HepG2 (cell line): ENCODE measurements at regions not wholly inside any gene's neighbourhood (a gene's known extent, or its start where the extent isn't known, plus 50 kb on each side); places are given as distances from the start of the nearest gene placed in this dataset.

ENCODE experiments used
- ATAC-seq: fragments of 200-7000 bp; cut with Tn5 transposase; 3 replicates; pipeline ENCODE4 v1.9.1; 2020; ENCODE audit warnings: mild to moderate bottlenecking, moderate library complexity
- BruUV-seq: library from RNA; stranded (reverse); fragments of 400-500 nt; replicated peaks from 2 replicates; lab custom pipeline; 2021; lab: Mats Ljungman, UMichigan
- CTCF ChIA-PET: fragments of 300-600 bp; formaldehyde crosslinking; extraction: SDS; loops from one replicate; lab custom pipeline; 2021; ENCODE audit warnings: low total read pairs, inconsistent platforms, low intra/inter-chr PET ratio; lab: Yijun Ruan, JAX
- POLR2A ChIA-PET: fragments of 350-600 bp; sonication (Branson Sonifier 250); formaldehyde crosslinking; loops from one replicate; lab custom pipeline; 2020; ENCODE audit warnings: antibody characterized with exemption, inconsistent platforms; lab: Yijun Ruan, JAX
- DNase-seq: peaks from one replicate; pipeline ENCODE4 v3.0.0-alpha.2; 2015; ENCODE audit warnings: low spot score
- FAIRE-seq: peaks from 3 replicates; lab custom pipeline; 2011; peaks lifted over from hg19 to GRCh38; lab: Jason Lieb, UNC
- H2AFZ ChIP-seq: one replicate; pipeline ENCODE4 v1.6.1; 2011; ENCODE audit warnings: low read length, inconsistent platforms
- H3K27ac ChIP-seq: fragments of 300-600 bp; 3 replicates; pipeline ENCODE4 v1.8.0; 2011; ENCODE audit warnings: mixed run types, mild to moderate bottlenecking, mixed read lengths, low read length, inconsistent platforms; ENCODE audit not compliant: insufficient read depth; ENCODE audit errors: extremely low read length
- H3K27me3 ChIP-seq, 2 experiments: fragments of 200-600 bp in 1 of 2; 2 replicates in 1 of 2; 3 replicates in 1 of 2; pipeline versions ENCODE4 v1.6.0 to v1.8.0; 2011; ENCODE audit warnings: low read length in 2 of 2, mild to moderate bottlenecking in 2 of 2, moderate library complexity in 2 of 2, inconsistent platforms in 1 of 2; ENCODE audit not compliant: insufficient read depth in 2 of 2, control insufficient read depth in 1 of 2
- H3K36me3 ChIP-seq, 2 experiments: fragments of 200-600 bp in 1 of 2; replicated peaks in 1 of 2; 2 replicates in 1 of 2; 3 replicates in 1 of 2; pipeline versions ENCODE4 v1.5.1 to v1.8.0; 2011; ENCODE audit warnings: low read length in 2 of 2, inconsistent platforms in 1 of 2; ENCODE audit not compliant: insufficient read depth in 2 of 2, control insufficient read depth in 1 of 2
- H3K4me1 ChIP-seq: 2 replicates; pipeline ENCODE4 v1.5.1; 2012; ENCODE audit warnings: low read length, inconsistent platforms; ENCODE audit not compliant: insufficient read depth
- H3K4me2 ChIP-seq: 2 replicates; pipeline ENCODE4 v1.6.0; 2011; ENCODE audit warnings: low read depth, low read length, inconsistent platforms
- H3K4me3 ChIP-seq, 3 experiments: fragments of 200-600 bp in 1 of 3; sonication (generic), shearing (Covaris generic) in 1 of 3; replicated peaks in 1 of 3; 2 replicates each; pipeline ENCODE4 v1.5.1; 2011 to 2016; ENCODE audit warnings: low read length in 3 of 3, inconsistent platforms in 2 of 3, low read depth in 2 of 3, mild to moderate bottlenecking in 2 of 3, control low read depth in 1 of 3, mixed read lengths in 1 of 3; ENCODE audit not compliant: insufficient read depth in 1 of 3
- H3K79me2 ChIP-seq: one replicate; pipeline ENCODE4 v1.6.1; 2011; ENCODE audit warnings: low read length, inconsistent platforms; ENCODE audit not compliant: insufficient read depth
- H3K9ac ChIP-seq: 2 replicates; pipeline ENCODE4 v1.6.0; 2011; ENCODE audit warnings: mild to moderate bottlenecking, low read depth, low read length, inconsistent platforms; ENCODE audit not compliant: insufficient read depth
- H3K9me3 ChIP-seq: 2 replicates; pipeline ENCODE4 v1.5.1; 2012; ENCODE audit warnings: mild to moderate bottlenecking, low read length
- H4K20me1 ChIP-seq: 2 replicates; pipeline ENCODE4 v1.6.0; 2011; ENCODE audit warnings: inconsistent platforms, mild to moderate bottlenecking, low read length, moderate library complexity; ENCODE audit not compliant: insufficient read depth
- HES4 ChIP-seq: sonication (generic); formaldehyde crosslinking; IDR thresholded peaks from 2 replicates; pipeline ENCODE4 v1.9.0; 2021; ENCODE audit warnings: mild to moderate bottlenecking, missing genetic modification reagents, borderline replicate concordance
- SALL2 ChIP-seq: sonication (generic); formaldehyde crosslinking; IDR thresholded peaks from 2 replicates; pipeline ENCODE4 v1.8.1; 2023; ENCODE audit warnings: mild to moderate bottlenecking, missing genetic modification reagents, inconsistent platforms
- TBX3 ChIP-seq: fragments of 450-650 bp; IDR thresholded peaks from 2 replicates; pipeline ENCODE4 v1.6.1; 2017; ENCODE audit warnings: antibody characterized with exemption, mild to moderate bottlenecking, inconsistent platforms, borderline replicate concordance
- ZNF205 ChIP-seq: IDR thresholded peaks from 2 replicates; pipeline ENCODE4 v1.6.1; 2018; ENCODE audit warnings: missing biosample characterization, missing genetic modification reagents
- ZSCAN29 ChIP-seq: sonication (generic); formaldehyde crosslinking; conservative IDR thresholded peaks from 2 replicates; pipeline ENCODE4 v1.4.0; 2020; ENCODE audit warnings: mild to moderate bottlenecking, missing genetic modification reagents
- WGBS: methylation state at CpG from one replicate; pipeline ENCODE4 v1.1.6; 2017; ENCODE audit warnings: low lambda C conversion rate; 5-methylcytosine and 5-hydroxymethylcytosine counted together
- in situ Hi-C: cut with HindIII; loops from 2 replicates; pipeline ENCODE4 v1.10.0; 2017; ENCODE audit warnings: low pct_unique_long_range_greater_than_20kb; ENCODE audit not compliant: extremely low pct_ligation_motif_present
- intact Hi-C: fragments of 100-400 bp; cut with micrococcal nuclease; formaldehyde crosslinking; loops from one replicate; pipeline ENCODE4 v1.10.0; 2022; ENCODE audit not compliant: unreplicated experiment
- TF ChIP-seq, protein P1 (sequence below): sonication (generic); formaldehyde crosslinking; IDR thresholded peaks from 2 replicates; pipeline ENCODE4 v1.9.0; 2021; ENCODE audit warnings: missing genetic modification reagents, borderline replicate concordance

DNA sequence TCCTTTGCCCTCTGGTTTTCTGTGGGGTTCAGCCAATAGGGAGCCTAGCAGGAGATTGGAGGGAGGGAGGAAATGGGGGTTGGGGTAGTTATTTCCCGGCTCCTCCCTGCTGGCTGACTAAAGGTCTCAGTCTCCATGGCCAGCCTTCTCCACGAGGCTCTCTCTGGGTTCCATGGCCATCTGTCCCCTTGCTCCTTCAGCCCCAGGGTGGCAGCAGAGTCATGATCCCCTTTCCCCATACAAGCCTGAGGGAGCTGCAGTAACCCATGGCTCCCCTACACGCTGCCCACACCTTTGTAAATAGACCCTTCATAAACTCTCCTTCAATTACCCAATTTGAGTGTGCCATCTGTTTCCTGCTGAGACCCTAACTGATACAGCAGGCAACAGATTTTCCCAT is 176.1 kb upstream of the CSF3R start:
- no peak for DNase-seq
- CTCF ChIA-PET, result no interaction called here
- no peak for FAIRE-seq
- H3K9me3 ChIP-seq, result no peaks in the 10 kb centered on the region
- 0% methylated on average over 2 of the region's 3 CpGs for WGBS
- H3K36me3 ChIP-seq, result no peaks in the 10 kb centered on the region
- H3K4me3 ChIP-seq, result no peak overlapping the region
- no peak overlapping the region for H2AFZ ChIP-seq
- no peaks in the 10 kb centered on the region for H3K4me1 ChIP-seq
- H3K27ac ChIP-seq, result no peak overlapping the region
- H3K79me2 ChIP-seq, result no peaks in the 10 kb centered on the region
- POLR2A ChIA-PET, result no interaction called here
- in situ Hi-C loops (no loop called here), intact Hi-C loops (no loop called here)
- ATAC-seq, result no peak
- no peak overlapping the region for H3K4me2 ChIP-seq
- H3K9ac ChIP-seq, result no peak overlapping the region
- BruUV-seq, result no TSS peak
- no peak for TF ChIP-seq ZNF205 (CRISPR knock-in tag)
- H4K20me1 ChIP-seq, result no peaks in the 10 kb centered on the region
- H3K27me3 ChIP-seq, result peaks cover 1 to 24% of the 10 kb centered on the region in 2 experiments; a peak in 4 of 5 replicates

DNA sequence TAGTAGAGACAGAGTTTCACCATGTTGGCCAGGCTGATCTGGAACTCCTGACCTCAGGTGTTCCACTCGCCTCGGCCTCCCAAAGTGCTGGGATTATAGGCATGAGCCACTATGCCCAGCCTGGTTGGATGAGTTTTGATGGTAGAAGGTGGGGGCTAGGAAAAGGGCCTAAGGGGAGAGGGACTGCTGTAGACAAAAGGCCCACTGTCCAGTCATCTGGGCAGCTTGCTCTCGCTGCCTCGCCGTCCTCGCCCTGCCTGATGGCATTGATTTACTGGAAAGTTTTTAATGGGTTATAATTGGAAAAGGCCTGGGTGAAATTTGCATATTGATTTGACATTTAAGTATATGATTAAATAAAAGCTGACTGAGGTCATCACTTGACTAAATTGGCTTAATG is 175.1 kb upstream of the CSF3R start:
- no TSS peak for BruUV-seq
- DNase-seq (no peak), ATAC-seq (no peak), FAIRE-seq (no peak)
- Histone ChIP-seq H3K9me3 (no peaks in the 10 kb centered on the region), H3K79me2 (no peaks in the 10 kb centered on the region), H3K4me1 (no peaks in the 10 kb centered on the region), H3K36me3 (no peaks in the 10 kb centered on the region), H3K27ac (no peak overlapping the region), H3K4me3 (no peak overlapping the region), H4K20me1 (no peaks in the 10 kb centered on the region), H3K4me2 (no peak overlapping the region), H3K27me3 (peaks cover 1 to 26% of the 10 kb centered on the region in 2 experiments; a peak in 4 of 5 replicates), H3K9ac (no peak overlapping the region), H2AFZ (no peak overlapping the region)
- intact Hi-C loops, result no loop called here
- in situ Hi-C loops, result no loop called here
- TF ChIP-seq TBX3 (no peak), SALL2 (CRISPR knock-in tag) (no peak), ZSCAN29 (no peak), HES4 (no peak)
- TF ChIP-seq, protein P1, sequence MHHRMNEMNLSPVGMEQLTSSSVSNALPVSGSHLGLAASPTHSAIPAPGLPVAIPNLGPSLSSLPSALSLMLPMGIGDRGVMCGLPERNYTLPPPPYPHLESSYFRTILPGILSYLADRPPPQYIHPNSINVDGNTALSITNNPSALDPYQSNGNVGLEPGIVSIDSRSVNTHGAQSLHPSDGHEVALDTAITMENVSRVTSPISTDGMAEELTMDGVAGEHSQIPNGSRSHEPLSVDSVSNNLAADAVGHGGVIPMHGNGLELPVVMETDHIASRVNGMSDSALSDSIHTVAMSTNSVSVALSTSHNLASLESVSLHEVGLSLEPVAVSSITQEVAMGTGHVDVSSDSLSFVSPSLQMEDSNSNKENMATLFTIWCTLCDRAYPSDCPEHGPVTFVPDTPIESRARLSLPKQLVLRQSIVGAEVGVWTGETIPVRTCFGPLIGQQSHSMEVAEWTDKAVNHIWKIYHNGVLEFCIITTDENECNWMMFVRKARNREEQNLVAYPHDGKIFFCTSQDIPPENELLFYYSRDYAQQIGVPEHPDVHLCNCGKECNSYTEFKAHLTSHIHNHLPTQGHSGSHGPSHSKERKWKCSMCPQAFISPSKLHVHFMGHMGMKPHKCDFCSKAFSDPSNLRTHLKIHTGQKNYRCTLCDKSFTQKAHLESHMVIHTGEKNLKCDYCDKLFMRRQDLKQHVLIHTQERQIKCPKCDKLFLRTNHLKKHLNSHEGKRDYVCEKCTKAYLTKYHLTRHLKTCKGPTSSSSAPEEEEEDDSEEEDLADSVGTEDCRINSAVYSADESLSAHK (CRISPR knock-in tag), result no peak
- CTCF ChIA-PET, result no interaction called here
- 30% methylated on average over 6 of the region's 6 CpGs for WGBS
- POLR2A ChIA-PET, result no interaction called here
